Omental fat pad (tissue), 3 donors: ENCODE measurements at regions not wholly inside any gene's neighbourhood (a gene's known extent, or its start where the extent isn't known, plus 50 kb on each side); places are given as distances from the start of the nearest gene placed in this dataset.

Source experiments
- ATAC-seq: fragments of 150-250 bp; one replicate; pipeline ENCODE4 v1.9.1; 2016; ENCODE audit warnings: mild to moderate bottlenecking, moderate library complexity; ENCODE audit not compliant: low FRiP score
- DNase-seq: peaks from one replicate; pipeline ENCODE4 v3.0.0-alpha.2; 2019; ENCODE audit warnings: low spot score
- CTCF ChIP-seq, 3 donors: fragments of 450-650 bp; IDR thresholded peaks; one replicate each; pipeline ENCODE4 v1.5.1; 2016 to 2017; ENCODE audit warnings: antibody characterized with exemption in 3 of 3, mild to moderate bottlenecking in 3 of 3, moderate library complexity in 2 of 3

GRCh38 chr10:28801247-28801646 is 123.9 kb downstream of the BAMBI start:
- DNase-seq (no peak), ATAC-seq (no peak)
- TF ChIP-seq CTCF (IDR thresholded peaks at IDR 0.05) = no peak

GRCh38 chr10:28801869-28802268 is 124.5 kb downstream of the BAMBI start:
- DNase-seq (no peak), ATAC-seq (no peak)
- no peak for TF ChIP-seq CTCF (IDR thresholded peaks at IDR 0.05)

- no peak for ATAC-seq
- TF ChIP-seq CTCF (IDR thresholded peaks at IDR 0.05) = no peak
Measured at GRCh38 chr10:28805390-28805789, 128.1 kb downstream of the BAMBI start.

GRCh38 chr10:28806488-28806941 is 129.2 kb downstream of the BAMBI start:
- no peak for ATAC-seq

More at GRCh38 chr10:28805390-28805789, 128.1 kb downstream of the BAMBI start:
- DNase-seq = no peak

GRCh38 chr10:28806951-28807759 is 129.8 kb downstream of the BAMBI start:
- no peak for TF ChIP-seq CTCF (IDR thresholded peaks at IDR 0.05)
- ATAC-seq (no peak), DNase-seq (no peak)

More at GRCh38 chr10:28806488-28806941, 129.2 kb downstream of the BAMBI start:
- DNase-seq = no peak
- TF ChIP-seq CTCF (IDR thresholded peaks at IDR 0.05) = no peak

- no peak for TF ChIP-seq CTCF (IDR thresholded peaks at IDR 0.05)
- ATAC-seq (no peak), DNase-seq (no peak)
Measured at GRCh38 chr10:28807760-28808613, 130.7 kb downstream of the BAMBI start.
